ENCODE measurements at regions not wholly inside any gene's neighbourhood (a gene's known extent, or its start where the extent isn't known, plus 50 kb on each side); places are given as distances from the start of the nearest gene placed in this dataset.

- intact Hi-C loops (cut with micrococcal nuclease) = no loop called here
- H3K27me3 Mint-ChIP-seq (ENCODE audit: insufficient read depth) = peaks cover 12% of the 10 kb centered on the region
- no peaks in the 10 kb centered on the region for H3K36me3 Mint-ChIP-seq (ENCODE audit: low read depth)
- H3K9me3 Mint-ChIP-seq = no peaks in the 10 kb centered on the region
- H3K4me1 Mint-ChIP-seq (ENCODE audit: low read depth) = no peaks in the 10 kb centered on the region
- no peak overlapping the region for H3K27ac Mint-ChIP-seq
- DNase-seq (ENCODE audit: low spot score) = no peak
- H3K4me3 Mint-ChIP-seq = no peak overlapping the region
Measured at GRCh38 chr1:228989676-228989991, 254.4 kb downstream of the RHOU start.

- no peak overlapping the region for H3K27ac Mint-ChIP-seq
- H3K4me1 Mint-ChIP-seq (ENCODE audit: low read depth) = no peaks in the 10 kb centered on the region
- DNase-seq (ENCODE audit: low spot score) = no peak
- H3K36me3 Mint-ChIP-seq (ENCODE audit: low read depth) = no peaks in the 10 kb centered on the region
- no peaks in the 10 kb centered on the region for H3K9me3 Mint-ChIP-seq
- intact Hi-C loops (cut with micrococcal nuclease) = no loop called here
- no peak overlapping the region for H3K4me3 Mint-ChIP-seq
- peaks cover 10% of the 10 kb centered on the region for H3K27me3 Mint-ChIP-seq (ENCODE audit: insufficient read depth)
Measured at GRCh38 chr1:228989992-228990827, 254.9 kb downstream of the RHOU start.

GRCh38 chr1:228990906-228991569 is 255.8 kb downstream of the RHOU start:
- intact Hi-C loops (cut with micrococcal nuclease) = no loop called here
- H3K9me3 Mint-ChIP-seq = no peaks in the 10 kb centered on the region

GRCh38 chr1:228992044-228992443 is 256.8 kb downstream of the RHOU start:
- intact Hi-C loops (cut with micrococcal nuclease) = no loop called here
- Mint-ChIP-seq H3K27ac (no peak overlapping the region), H3K4me3 (no peak overlapping the region), H3K36me3 (ENCODE audit: low read depth) (no peaks in the 10 kb centered on the region), H3K4me1 (ENCODE audit: low read depth) (no peaks in the 10 kb centered on the region), H3K9me3 (no peaks in the 10 kb centered on the region), H3K27me3 (ENCODE audit: insufficient read depth) (peaks cover 9% of the 10 kb centered on the region)
- DNase-seq (ENCODE audit: low spot score) = no peak

More at GRCh38 chr1:228990906-228991569, 255.8 kb downstream of the RHOU start:
- Mint-ChIP-seq H3K4me1 (ENCODE audit: low read depth) (no peaks in the 10 kb centered on the region), H3K27ac (no peak overlapping the region), H3K27me3 (ENCODE audit: insufficient read depth) (peaks cover 7% of the 10 kb centered on the region), H3K36me3 (ENCODE audit: low read depth) (no peaks in the 10 kb centered on the region), H3K4me3 (no peak overlapping the region)
- no peak for DNase-seq (ENCODE audit: low spot score)

GRCh38 chr1:228992907-228993535 is 257.7 kb downstream of the RHOU start:
- H3K4me3 Mint-ChIP-seq = no peak overlapping the region
- H3K27me3 Mint-ChIP-seq (ENCODE audit: insufficient read depth) = peaks cover 11% of the 10 kb centered on the region
- intact Hi-C loops (cut with micrococcal nuclease) = no loop called here
- no peaks in the 10 kb centered on the region for H3K4me1 Mint-ChIP-seq (ENCODE audit: low read depth)
- no peak for DNase-seq (ENCODE audit: low spot score)
- no peak overlapping the region for H3K27ac Mint-ChIP-seq
- no peaks in the 10 kb centered on the region for H3K36me3 Mint-ChIP-seq (ENCODE audit: low read depth)
- H3K9me3 Mint-ChIP-seq = no peaks in the 10 kb centered on the region

GRCh38 chr1:228994676-228995594 is 259.7 kb downstream of the RHOU start:
- intact Hi-C loops (cut with micrococcal nuclease) = no loop called here
- Mint-ChIP-seq H3K4me3 (no peak overlapping the region), H3K36me3 (ENCODE audit: low read depth) (no peaks in the 10 kb centered on the region), H3K27ac (no peak overlapping the region), H3K4me1 (ENCODE audit: low read depth) (no peaks in the 10 kb centered on the region), H3K9me3 (no peaks in the 10 kb centered on the region), H3K27me3 (ENCODE audit: insufficient read depth) (peaks cover 17% of the 10 kb centered on the region)
- DNase-seq (ENCODE audit: low spot score) = no peak

- Mint-ChIP-seq H3K9me3 (no peaks in the 10 kb centered on the region), H3K4me3 (no peak overlapping the region), H3K27me3 (ENCODE audit: insufficient read depth) (peaks cover 17% of the 10 kb centered on the region), H3K27ac (no peak overlapping the region), H3K4me1 (ENCODE audit: low read depth) (no peaks in the 10 kb centered on the region), H3K36me3 (ENCODE audit: low read depth) (no peaks in the 10 kb centered on the region)
- no peak for DNase-seq (ENCODE audit: low spot score)
- intact Hi-C loops (cut with micrococcal nuclease) = no loop called here
Measured at GRCh38 chr1:228996281-228996680, 261.0 kb downstream of the RHOU start.

GRCh38 chr1:228997721-228998144 is 262.5 kb downstream of the RHOU start:
- peaks cover 15% of the 10 kb centered on the region for H3K27me3 Mint-ChIP-seq (ENCODE audit: insufficient read depth)
- H3K27ac Mint-ChIP-seq = no peak overlapping the region
- no peaks in the 10 kb centered on the region for H3K4me1 Mint-ChIP-seq (ENCODE audit: low read depth)
- no peaks in the 10 kb centered on the region for H3K36me3 Mint-ChIP-seq (ENCODE audit: low read depth)
- no peaks in the 10 kb centered on the region for H3K9me3 Mint-ChIP-seq
- intact Hi-C loops (cut with micrococcal nuclease) = no loop called here
- no peak for DNase-seq (ENCODE audit: low spot score)
- no peak overlapping the region for H3K4me3 Mint-ChIP-seq

- intact Hi-C loops (cut with micrococcal nuclease) = no loop called here
- Mint-ChIP-seq H3K4me1 (ENCODE audit: low read depth) (no peaks in the 10 kb centered on the region), H3K9me3 (no peaks in the 10 kb centered on the region), H3K27me3 (ENCODE audit: insufficient read depth) (peaks cover 11% of the 10 kb centered on the region), H3K4me3 (no peak overlapping the region), H3K27ac (no peak overlapping the region), H3K36me3 (ENCODE audit: low read depth) (no peaks in the 10 kb centered on the region)
- DNase-seq (ENCODE audit: low spot score) = no peak
Measured at GRCh38 chr1:228998179-228998578, 262.9 kb downstream of the RHOU start.

GRCh38 chr1:228999446-229000170 is 264.3 kb downstream of the RHOU start:
- Mint-ChIP-seq H3K9me3 (no peaks in the 10 kb centered on the region), H3K27me3 (ENCODE audit: insufficient read depth) (peaks cover 9% of the 10 kb centered on the region), H3K4me3 (no peak overlapping the region), H3K36me3 (ENCODE audit: low read depth) (no peaks in the 10 kb centered on the region), H3K27ac (no peak overlapping the region), H3K4me1 (ENCODE audit: low read depth) (no peaks in the 10 kb centered on the region)
- no peak for DNase-seq (ENCODE audit: low spot score)
- intact Hi-C loops (cut with micrococcal nuclease) = no loop called here

- no peaks in the 10 kb centered on the region for H3K36me3 Mint-ChIP-seq (ENCODE audit: low read depth)
- no peak overlapping the region for H3K27ac Mint-ChIP-seq
- no peak overlapping the region for H3K4me3 Mint-ChIP-seq
- intact Hi-C loops (cut with micrococcal nuclease) = no loop called here
- no peaks in the 10 kb centered on the region for H3K4me1 Mint-ChIP-seq (ENCODE audit: low read depth)
- H3K9me3 Mint-ChIP-seq = no peaks in the 10 kb centered on the region
- peaks cover 12% of the 10 kb centered on the region for H3K27me3 Mint-ChIP-seq (ENCODE audit: insufficient read depth)
- DNase-seq (ENCODE audit: low spot score) = no peak
Measured at GRCh38 chr1:229000187-229000586, 264.9 kb downstream of the RHOU start.

GRCh38 chr1:229001467-229002011 is 266.3 kb downstream of the RHOU start:
- Mint-ChIP-seq H3K4me3 (no peak overlapping the region), H3K4me1 (ENCODE audit: low read depth) (no peaks in the 10 kb centered on the region), H3K27me3 (ENCODE audit: insufficient read depth) (peaks cover 12% of the 10 kb centered on the region), H3K36me3 (ENCODE audit: low read depth) (no peaks in the 10 kb centered on the region), H3K27ac (no peak overlapping the region), H3K9me3 (no peaks in the 10 kb centered on the region)
- no peak for DNase-seq (ENCODE audit: low spot score)
- intact Hi-C loops (cut with micrococcal nuclease) = no loop called here
